Activated B cell treated with CpG ODN at 0.5 μM for 24 hours (primary cell): ENCODE measurements at regions not wholly inside any gene's neighbourhood (a gene's known extent, or its start where the extent isn't known, plus 50 kb on each side); places are given as distances from the start of the nearest gene placed in this dataset.

Experiments used
- ATAC-seq: fragments of 200-7000 bp; cut with Tn5 transposase; one replicate; pipeline ENCODE4 v1.10.0; 2021; ENCODE audit warnings: low read depth, mild to moderate bottlenecking, moderate library complexity
- CTCF ChIA-PET: fragments of 350-600 bp; sonication (Branson Sonifier 250); formaldehyde crosslinking; loops from one replicate; lab custom pipeline; 2021; ENCODE audit warnings: antibody characterized with exemption; lab: Charles Lee
- POLR2A ChIA-PET: fragments of 350-600 bp; sonication (Branson Sonifier 250); formaldehyde crosslinking; loops from one replicate; lab custom pipeline; 2021; ENCODE audit warnings: antibody characterized with exemption; lab: Charles Lee
- DNase-seq: peaks from one replicate; pipeline ENCODE4 v3.0.0; 2022
- H3K27ac Mint-ChIP-seq: one replicate; pipeline ENCODE4 v1.8.0; 2020; ENCODE audit warnings: mixed read lengths
- H3K27me3 Mint-ChIP-seq: one replicate; pipeline ENCODE4 v1.8.0; 2021; ENCODE audit warnings: mixed read lengths
- H3K36me3 Mint-ChIP-seq: one replicate; pipeline ENCODE4 v1.8.0; 2021; ENCODE audit warnings: low read depth, mixed read lengths
- H3K4me1 Mint-ChIP-seq: one replicate; pipeline ENCODE4 v1.8.0; 2021; ENCODE audit warnings: mixed read lengths
- H3K4me3 Mint-ChIP-seq: one replicate; pipeline ENCODE4 v1.8.0; 2020; ENCODE audit warnings: mild to moderate bottlenecking, mixed read lengths
- H3K9me3 Mint-ChIP-seq: one replicate; pipeline ENCODE4 v1.8.0; 2020; ENCODE audit warnings: mixed read lengths
- intact Hi-C: fragments of 100-400 bp; cut with micrococcal nuclease; formaldehyde crosslinking; loops from one replicate; pipeline ENCODE4 v1.15.1; 2024
- TF ChIP-seq, protein P1 (sequence below): fragments of 200-600 bp; IDR thresholded peaks from one replicate; pipeline ENCODE4 v1.8.0; 2022; ENCODE audit warnings: antibody characterized with exemption, mild to moderate bottlenecking

DNA sequence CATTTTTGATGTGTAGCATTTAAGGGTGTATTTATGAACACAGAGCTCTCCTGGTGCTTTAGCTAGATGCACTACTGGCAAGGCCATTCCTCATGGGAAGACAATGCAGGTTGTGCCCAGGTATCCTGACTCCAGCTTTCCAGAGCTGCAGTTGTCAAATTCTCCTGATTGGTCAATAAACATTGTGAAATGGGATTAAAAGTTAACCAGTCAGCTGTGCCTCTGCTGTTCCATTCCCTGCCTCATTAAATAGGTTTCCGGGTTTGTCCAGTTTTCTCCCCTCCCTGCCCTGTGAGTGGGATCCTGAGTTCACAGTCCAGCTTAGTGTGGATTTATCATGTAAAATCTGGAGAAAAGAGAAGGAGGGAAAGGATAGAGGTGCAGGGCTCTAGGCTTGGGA lies 207.3 kb downstream of the SQOR start:
- intact Hi-C loops, result no loop called here
- peaks cover 3% of the 10 kb centered on the region for H3K27me3 Mint-ChIP-seq
- POLR2A ChIA-PET, result no interaction called here
- no peak overlapping the region for H3K4me3 Mint-ChIP-seq
- no peak overlapping the region for H3K27ac Mint-ChIP-seq
- no peaks in the 10 kb centered on the region for H3K36me3 Mint-ChIP-seq
- no peak for DNase-seq
- no peak for ATAC-seq
- H3K4me1 Mint-ChIP-seq, result no peaks in the 10 kb centered on the region
- H3K9me3 Mint-ChIP-seq, result no peaks in the 10 kb centered on the region
- CTCF ChIA-PET, result no interaction called here
- TF ChIP-seq, protein P1, sequence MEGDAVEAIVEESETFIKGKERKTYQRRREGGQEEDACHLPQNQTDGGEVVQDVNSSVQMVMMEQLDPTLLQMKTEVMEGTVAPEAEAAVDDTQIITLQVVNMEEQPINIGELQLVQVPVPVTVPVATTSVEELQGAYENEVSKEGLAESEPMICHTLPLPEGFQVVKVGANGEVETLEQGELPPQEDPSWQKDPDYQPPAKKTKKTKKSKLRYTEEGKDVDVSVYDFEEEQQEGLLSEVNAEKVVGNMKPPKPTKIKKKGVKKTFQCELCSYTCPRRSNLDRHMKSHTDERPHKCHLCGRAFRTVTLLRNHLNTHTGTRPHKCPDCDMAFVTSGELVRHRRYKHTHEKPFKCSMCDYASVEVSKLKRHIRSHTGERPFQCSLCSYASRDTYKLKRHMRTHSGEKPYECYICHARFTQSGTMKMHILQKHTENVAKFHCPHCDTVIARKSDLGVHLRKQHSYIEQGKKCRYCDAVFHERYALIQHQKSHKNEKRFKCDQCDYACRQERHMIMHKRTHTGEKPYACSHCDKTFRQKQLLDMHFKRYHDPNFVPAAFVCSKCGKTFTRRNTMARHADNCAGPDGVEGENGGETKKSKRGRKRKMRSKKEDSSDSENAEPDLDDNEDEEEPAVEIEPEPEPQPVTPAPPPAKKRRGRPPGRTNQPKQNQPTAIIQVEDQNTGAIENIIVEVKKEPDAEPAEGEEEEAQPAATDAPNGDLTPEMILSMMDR, result no peak

DNA sequence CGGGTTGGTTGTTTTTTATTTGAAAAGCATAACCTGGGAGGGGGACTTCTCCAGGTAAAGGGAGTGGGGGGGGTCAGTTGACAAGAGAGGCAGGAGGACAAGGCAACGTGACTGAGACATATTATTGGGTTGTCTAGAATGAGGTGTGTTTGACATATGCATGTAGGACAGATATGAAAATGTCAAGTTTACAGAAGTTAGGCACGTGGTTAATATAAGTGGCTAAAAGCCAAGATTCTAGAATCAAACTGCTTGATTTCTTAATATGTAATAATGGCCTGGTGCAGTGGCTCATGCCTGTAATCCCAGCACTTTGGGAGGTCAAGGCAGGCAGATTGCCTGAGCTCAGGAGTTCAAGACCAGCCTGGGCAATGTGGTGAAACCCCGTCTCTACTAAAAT lies 212.8 kb downstream of the SQOR start:
- intact Hi-C loops, result no loop called here
- H3K4me1 Mint-ChIP-seq, result no peaks in the 10 kb centered on the region
- no peak overlapping the region for H3K4me3 Mint-ChIP-seq
- peaks cover 6% of the 10 kb centered on the region for H3K9me3 Mint-ChIP-seq
- DNase-seq, result no peak
- ATAC-seq, result no peak
- TF ChIP-seq, protein P1, result no peak
- CTCF ChIA-PET, result no interaction called here
- no peaks in the 10 kb centered on the region for H3K27me3 Mint-ChIP-seq
- POLR2A ChIA-PET, result no interaction called here
- no peaks in the 10 kb centered on the region for H3K36me3 Mint-ChIP-seq
- H3K27ac Mint-ChIP-seq, result no peak overlapping the region

DNA sequence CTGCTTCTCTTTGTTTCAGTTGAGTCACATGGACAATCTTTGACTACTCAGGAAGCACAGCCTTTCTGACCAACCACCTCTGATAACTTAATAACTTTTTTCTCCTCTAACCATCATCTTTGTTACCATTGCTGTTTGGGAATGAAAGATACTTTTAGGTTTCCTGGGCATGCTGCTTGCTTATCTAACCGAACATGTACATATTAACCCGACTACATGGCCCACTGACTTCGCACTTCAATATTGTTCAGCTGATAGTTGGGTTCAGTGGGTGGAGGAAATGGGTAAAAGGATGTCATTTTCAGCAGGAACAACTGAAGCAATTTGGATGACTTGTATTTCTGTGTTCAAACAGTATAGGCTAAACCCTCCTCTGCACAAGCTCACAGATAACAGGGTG lies 214.3 kb downstream of the SQOR start:
- DNase-seq (no peak), ATAC-seq (no peak)
- Mint-ChIP-seq H3K9me3 (peaks cover 6% of the 10 kb centered on the region), H3K36me3 (no peaks in the 10 kb centered on the region), H3K27ac (no peak overlapping the region), H3K27me3 (no peaks in the 10 kb centered on the region), H3K4me1 (no peaks in the 10 kb centered on the region), H3K4me3 (no peak overlapping the region)
- ChIA-PET POLR2A (no interaction called here), CTCF (no interaction called here)
- intact Hi-C loops, result no loop called here
- TF ChIP-seq, protein P1, result no peak

DNA sequence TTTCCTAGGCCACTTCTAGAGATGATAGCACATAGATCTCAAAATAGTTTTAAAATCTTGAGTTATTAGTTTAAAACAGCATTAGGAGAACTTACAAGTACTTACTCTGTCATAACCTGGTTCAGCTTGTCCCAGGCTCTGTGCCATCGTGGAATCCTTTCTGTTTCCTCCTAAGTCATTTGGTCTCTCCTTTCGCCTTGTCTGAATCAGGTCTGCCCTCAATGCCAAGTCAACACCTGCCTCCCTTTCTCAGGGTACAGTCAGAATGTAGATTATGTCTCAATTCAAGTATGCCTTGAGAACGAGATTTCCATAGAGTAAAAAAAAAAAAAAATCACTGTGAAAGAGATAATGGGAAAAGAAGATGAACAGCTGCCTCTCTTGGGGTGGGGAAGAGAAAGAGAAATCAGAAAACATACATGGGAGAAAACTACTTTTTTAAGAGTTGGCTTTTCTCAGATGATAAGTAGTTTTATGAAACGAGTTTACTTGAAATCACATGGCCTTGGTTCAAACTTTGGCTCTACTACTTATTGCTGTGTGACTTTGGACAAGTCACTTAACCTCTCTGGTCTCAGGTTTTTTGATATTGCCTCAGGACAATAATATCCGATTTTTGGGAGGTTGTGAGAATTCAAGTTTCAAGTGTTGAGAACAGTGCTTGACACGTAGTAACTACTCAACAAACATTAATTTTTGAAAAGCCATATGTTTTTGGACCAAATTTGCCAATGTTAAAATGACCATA lies 219.8 kb downstream of the SQOR start:
- CTCF ChIA-PET, result no interaction called here
- H3K27me3 Mint-ChIP-seq, result no peaks in the 10 kb centered on the region
- H3K36me3 Mint-ChIP-seq, result no peaks in the 10 kb centered on the region
- intact Hi-C loops, result no loop called here
- no peak overlapping the region for H3K27ac Mint-ChIP-seq
- H3K4me3 Mint-ChIP-seq, result no peak overlapping the region
- ATAC-seq, result no peak
- DNase-seq, result no peak
- H3K9me3 Mint-ChIP-seq, result peaks cover 11% of the 10 kb centered on the region
- no peaks in the 10 kb centered on the region for H3K4me1 Mint-ChIP-seq
- POLR2A ChIA-PET, result no interaction called here
- TF ChIP-seq, protein P1, result no peak

DNA sequence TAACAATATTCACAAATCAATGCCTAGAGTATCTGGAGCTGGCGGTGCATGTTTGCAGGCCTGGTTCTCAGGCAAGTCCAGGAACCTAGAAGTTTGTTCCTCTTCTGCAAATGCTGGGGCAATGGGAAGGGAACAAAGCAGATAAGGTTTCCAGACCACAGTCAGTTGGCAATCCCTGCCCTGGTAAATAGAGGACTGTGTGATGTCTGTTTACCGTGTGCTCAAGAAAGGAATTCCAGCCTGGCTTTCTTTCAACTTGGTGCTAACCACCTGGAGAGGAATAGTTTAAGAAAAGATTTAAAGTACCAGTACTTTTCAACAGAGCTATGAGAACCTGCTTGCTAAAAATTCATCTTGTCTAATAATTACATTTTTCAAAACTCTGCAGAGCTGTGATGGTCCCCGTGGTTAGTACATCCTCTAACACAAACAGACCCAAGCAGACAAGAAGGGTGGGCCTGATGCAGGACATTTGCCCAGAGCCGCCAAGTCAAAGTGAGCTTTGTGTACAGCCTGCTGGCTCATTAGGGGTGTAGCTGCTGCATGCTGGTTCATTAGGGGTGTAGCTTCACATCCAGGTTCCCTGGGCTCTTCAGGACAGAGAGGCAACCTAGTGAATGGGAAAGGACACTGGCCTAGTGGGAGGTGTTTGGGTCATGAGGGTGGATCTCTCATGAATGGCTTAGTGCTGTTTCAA lies 220.5 kb downstream of the SQOR start:
- ChIA-PET CTCF (no interaction called here), POLR2A (no interaction called here)
- TF ChIP-seq, protein P1, result no peak
- H3K9me3 Mint-ChIP-seq, result peaks cover 8% of the 10 kb centered on the region
- no peak overlapping the region for H3K4me3 Mint-ChIP-seq
- intact Hi-C loops, result no loop called here
- ATAC-seq (no peak), DNase-seq (no peak)
- H3K27ac Mint-ChIP-seq, result no peak overlapping the region
- H3K27me3 Mint-ChIP-seq, result no peaks in the 10 kb centered on the region
- no peaks in the 10 kb centered on the region for H3K36me3 Mint-ChIP-seq
- no peaks in the 10 kb centered on the region for H3K4me1 Mint-ChIP-seq
